KMS-11 (cell line): ENCODE measurements at regions not wholly inside any gene's neighbourhood (a gene's known extent, or its start where the extent isn't known, plus 50 kb on each side); places are given as distances from the start of the nearest gene placed in this dataset.

Source experiments
- H2AFZ ChIP-seq: fragments of 200-600 bp; sonication (generic); 2 replicates; pipeline ENCODE4 v1.6.1; 2016; ENCODE audit warnings: antibody characterized with exemption, mixed run types, low read depth
- H3K27ac ChIP-seq: fragments of 200-600 bp; sonication (generic); 2 replicates; pipeline ENCODE4 v1.6.1; 2016; ENCODE audit warnings: mild to moderate bottlenecking, mixed run types
- H3K27me3 ChIP-seq: fragments of 200-600 bp; sonication (generic); 2 replicates; pipeline ENCODE4 v1.6.1; 2017; ENCODE audit warnings: mild to moderate bottlenecking, low read depth, mixed run types, moderate library complexity; ENCODE audit not compliant: insufficient read depth
- H3K36me3 ChIP-seq: fragments of 200-600 bp; sonication (generic); 2 replicates; pipeline ENCODE4 v1.6.1; 2017; ENCODE audit warnings: mild to moderate bottlenecking, mixed run types; ENCODE audit not compliant: insufficient read depth
- H3K4me1 ChIP-seq: fragments of 200-600 bp; sonication (generic); 2 replicates; pipeline ENCODE4 v1.6.1; 2016; ENCODE audit warnings: mild to moderate bottlenecking, low read depth, mixed run types; ENCODE audit not compliant: poor library complexity, severe bottlenecking
- H3K4me2 ChIP-seq: fragments of 200-600 bp; sonication (generic); 2 replicates; pipeline ENCODE4 v1.7.0; 2016; ENCODE audit warnings: mild to moderate bottlenecking, mixed run types
- H3K4me3 ChIP-seq: fragments of 200-600 bp; sonication (generic); IDR thresholded peaks from 2 replicates; pipeline ENCODE4 v1.6.1; 2017; ENCODE audit warnings: low read depth, low read length, mixed read lengths; ENCODE audit not compliant: insufficient read depth
- H3K79me2 ChIP-seq: fragments of 200-600 bp; sonication (generic); 2 replicates; pipeline ENCODE4 v1.6.1; 2016; ENCODE audit warnings: low read depth, mixed run types; ENCODE audit not compliant: insufficient read depth
- H3K9ac ChIP-seq: fragments of 200-600 bp; sonication (generic); 2 replicates; pipeline ENCODE4 v1.6.1; 2016; ENCODE audit warnings: mild to moderate bottlenecking, mixed run types
- H4K20me1 ChIP-seq: fragments of 200-600 bp; sonication (generic); 2 replicates; pipeline ENCODE4 v1.6.1; 2016; ENCODE audit warnings: mild to moderate bottlenecking, mixed run types; ENCODE audit not compliant: insufficient read depth
- CTCF ChIP-seq: fragments of 200-600 bp; sonication (generic); conservative IDR thresholded peaks from 2 replicates; pipeline ENCODE4 v1.6.1; 2017; ENCODE audit warnings: low read depth, mild to moderate bottlenecking, antibody characterized with exemption, low read length, moderate library complexity, mixed read lengths

- no peak overlapping the region for H3K27ac ChIP-seq
- no peak for TF ChIP-seq CTCF
- H3K4me1 ChIP-seq: no peaks in the 10 kb centered on the region
- H2AFZ ChIP-seq: no peak overlapping the region
- H4K20me1 ChIP-seq: no peaks in the 10 kb centered on the region
- H3K4me2 ChIP-seq: no peak overlapping the region
- H3K36me3 ChIP-seq: no peaks in the 10 kb centered on the region
- H3K27me3 ChIP-seq: no peaks in the 10 kb centered on the region
- no peak overlapping the region for H3K9ac ChIP-seq
- H3K79me2 ChIP-seq: no peaks in the 10 kb centered on the region
- H3K4me3 ChIP-seq: no peak overlapping the region
These were observed 82.0 kb downstream of the TMEM168 start for GRCh38 chr7:112708236-112708635.
